Medulla oblongata (tissue), 1 donor: ENCODE measurements at regions not wholly inside any gene's neighbourhood (a gene's known extent, or its start where the extent isn't known, plus 50 kb on each side); places are given as distances from the start of the nearest gene placed in this dataset.
"Not testable (repeated sequence)": the region's sequence is repeated elsewhere in the genome, so short reads cannot be mapped to it uniquely, and the experiment has no call there.

ENCODE experiments used
- DNase-seq: peaks from one replicate; pipeline ENCODE4 v3.0.0-alpha.2; 2015; ENCODE audit errors: extremely low spot score

DNA sequence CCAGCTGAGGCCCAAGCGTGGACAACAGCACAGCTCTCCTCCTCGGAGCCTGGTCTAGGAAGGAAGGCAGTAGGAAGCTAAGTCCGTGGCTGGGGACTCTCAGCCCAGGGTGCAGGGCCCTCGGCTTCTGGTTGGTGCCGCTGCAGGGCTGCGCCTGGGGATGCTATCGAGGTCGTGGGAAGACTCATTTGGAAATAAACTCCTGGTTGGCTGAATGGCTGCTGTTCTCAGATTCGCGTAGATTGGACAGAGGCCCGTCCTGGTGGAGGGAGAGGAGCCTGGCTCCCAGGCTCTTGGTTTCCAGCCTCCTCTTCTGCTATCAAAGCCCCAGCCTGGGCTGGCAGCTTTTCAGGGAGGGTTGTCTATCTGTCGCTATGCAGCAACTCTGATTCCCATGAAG lies 152.6 kb upstream of the FZD8 start:
- DNase-seq: no peak

- DNase-seq: no peak
Measured at GRCh38 chr10:35792291-35792690, 150.2 kb upstream of the FZD8 start.

DNA sequence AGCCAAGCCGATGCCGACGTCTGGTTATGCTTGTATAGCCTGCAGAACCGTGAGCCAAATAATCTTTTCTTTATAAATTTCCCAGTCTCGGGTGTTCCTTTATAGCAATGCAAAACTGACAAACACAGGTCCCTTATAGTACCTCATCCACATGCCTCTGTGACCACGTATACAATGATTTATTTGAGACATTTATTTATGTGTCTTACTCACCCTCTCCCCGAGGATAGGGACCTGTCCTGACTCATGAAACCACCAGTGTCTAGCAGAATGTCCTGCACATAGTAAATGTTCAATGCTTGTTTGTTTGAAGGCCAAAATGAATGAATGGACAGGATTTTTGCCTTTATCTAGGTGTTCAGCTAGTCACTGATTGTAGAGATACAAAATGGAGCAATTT lies 147.9 kb upstream of the FZD8 start:
- DNase-seq: no peak

- peak; percentile 22 for DNase-seq
Measured at GRCh38 chr10:35784751-35785150, 142.7 kb upstream of the FZD8 start.

DNA sequence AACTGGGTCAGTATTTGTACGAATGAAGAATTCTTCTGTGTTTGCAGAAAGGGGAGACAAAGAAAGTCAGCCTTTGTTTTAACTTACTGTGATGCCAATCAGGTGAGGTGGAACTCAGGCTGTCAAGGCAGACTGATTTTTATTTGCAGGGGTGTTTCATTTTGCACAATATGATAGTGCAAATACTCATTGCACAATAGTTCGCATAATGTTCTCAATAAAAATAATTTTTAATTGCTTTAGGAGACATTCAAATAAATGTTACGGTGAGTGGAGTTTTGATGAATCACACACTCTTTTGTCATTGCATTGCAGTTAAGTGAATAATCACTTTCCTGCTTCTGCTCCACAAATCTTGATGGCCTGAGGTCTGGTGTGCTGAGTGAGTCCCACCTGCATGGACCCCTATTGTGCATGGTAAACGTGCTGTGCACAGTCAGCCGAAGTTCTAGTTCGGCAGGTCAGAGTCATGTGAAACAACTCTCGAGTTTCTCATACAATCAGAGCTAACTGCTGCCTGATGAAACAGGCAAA lies 141.3 kb upstream of the FZD8 start:
- DNase-seq: no peak

DNA sequence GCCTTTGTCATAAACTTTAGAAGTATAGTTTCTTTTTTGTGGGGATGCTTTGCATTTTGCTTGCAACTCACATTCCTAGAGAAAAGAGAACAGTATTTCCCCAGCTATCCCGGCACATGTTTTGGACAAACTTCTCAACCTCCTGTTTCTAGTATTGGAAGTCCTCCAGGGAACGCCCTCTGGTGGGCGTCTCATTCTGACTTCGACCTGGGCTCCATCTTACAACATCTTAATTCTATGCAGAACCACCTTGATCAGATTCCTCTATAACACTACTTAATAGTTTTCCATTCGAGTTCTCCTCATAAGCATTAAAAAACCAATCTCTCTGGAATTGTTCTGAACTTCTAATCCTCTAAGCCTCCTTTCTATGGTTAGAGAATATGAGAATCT lies 139.5 kb upstream of the FZD8 start:
- no peak for DNase-seq

- DNase-seq: no peak
Measured at GRCh38 chr10:35780970-35781642, 139.0 kb upstream of the FZD8 start.

GRCh38 chr10:35778306-35778705 lies 136.2 kb upstream of the FZD8 start:
- peak; percentile 29 for DNase-seq

DNA sequence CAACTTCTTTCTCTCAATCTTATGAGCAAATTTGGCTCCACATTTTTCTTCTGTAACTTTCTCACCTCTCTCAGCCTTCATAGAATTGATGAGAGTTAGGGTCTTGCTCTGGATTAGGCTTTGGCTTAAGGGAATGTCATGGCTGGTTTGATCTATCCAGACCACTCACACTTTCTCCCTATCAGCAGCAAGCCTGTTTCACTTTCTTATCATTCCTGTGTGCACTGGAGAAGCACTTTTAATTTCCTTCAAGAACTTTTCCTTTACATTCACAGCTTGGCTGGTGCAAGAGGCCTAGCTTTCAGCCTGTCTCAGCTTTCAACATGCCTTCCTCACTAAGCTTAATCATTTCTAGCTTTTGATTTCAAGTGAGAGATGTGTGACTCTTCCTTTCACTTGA lies 134.5 kb upstream of the FZD8 start:
- not testable (repeated sequence) for DNase-seq

GRCh38 chr10:35774109-35774508 lies 132.0 kb upstream of the FZD8 start:
- no peak for DNase-seq

GRCh38 chr10:35770817-35771355 lies 128.8 kb upstream of the FZD8 start:
- DNase-seq: no peak

GRCh38 chr10:35769795-35770194 lies 127.7 kb upstream of the FZD8 start:
- no peak for DNase-seq

DNA sequence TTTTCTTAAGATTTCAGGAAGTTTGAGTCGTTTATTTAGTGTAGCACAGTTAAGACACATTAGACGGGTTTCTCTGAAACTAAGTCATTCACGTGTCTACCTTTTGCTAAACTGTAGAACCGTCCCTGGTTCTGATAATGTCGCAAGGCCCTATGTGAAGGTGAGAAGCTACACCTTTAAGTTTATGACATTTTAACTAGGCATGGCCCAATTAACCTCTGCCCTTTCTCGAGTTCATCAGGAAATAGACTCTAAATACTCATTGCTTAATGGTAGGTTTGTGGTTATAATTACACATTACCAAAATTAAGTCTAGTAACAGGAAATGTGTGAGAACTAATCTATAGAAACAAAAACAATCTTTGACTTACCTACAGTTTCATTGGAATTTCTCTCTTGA lies 126.6 kb upstream of the FZD8 start:
- DNase-seq: no peak

- DNase-seq: no peak
Measured at GRCh38 chr10:35768011-35768410, 125.9 kb upstream of the FZD8 start.

DNA sequence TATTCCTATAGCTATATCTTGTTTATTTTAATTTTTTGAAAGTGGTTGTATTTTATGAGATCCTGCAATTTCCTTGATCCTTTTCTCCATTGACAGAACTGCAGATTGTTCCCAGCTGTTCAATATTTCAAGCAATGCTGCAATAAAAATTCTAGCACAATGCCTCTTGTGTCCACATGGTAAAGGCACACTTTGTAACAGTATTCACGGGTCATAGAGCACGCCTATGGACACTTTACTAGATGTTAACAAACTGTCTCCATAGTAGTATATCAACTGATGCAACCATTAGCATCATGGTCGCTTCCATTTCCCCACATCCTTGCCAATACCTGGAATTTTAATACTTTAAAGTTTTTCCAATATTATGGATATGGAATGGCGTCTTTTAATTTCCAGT lies 123.9 kb upstream of the FZD8 start:
- no peak for DNase-seq

GRCh38 chr10:35765066-35765527 lies 123.0 kb upstream of the FZD8 start:
- peak; percentile 28 for DNase-seq

DNA sequence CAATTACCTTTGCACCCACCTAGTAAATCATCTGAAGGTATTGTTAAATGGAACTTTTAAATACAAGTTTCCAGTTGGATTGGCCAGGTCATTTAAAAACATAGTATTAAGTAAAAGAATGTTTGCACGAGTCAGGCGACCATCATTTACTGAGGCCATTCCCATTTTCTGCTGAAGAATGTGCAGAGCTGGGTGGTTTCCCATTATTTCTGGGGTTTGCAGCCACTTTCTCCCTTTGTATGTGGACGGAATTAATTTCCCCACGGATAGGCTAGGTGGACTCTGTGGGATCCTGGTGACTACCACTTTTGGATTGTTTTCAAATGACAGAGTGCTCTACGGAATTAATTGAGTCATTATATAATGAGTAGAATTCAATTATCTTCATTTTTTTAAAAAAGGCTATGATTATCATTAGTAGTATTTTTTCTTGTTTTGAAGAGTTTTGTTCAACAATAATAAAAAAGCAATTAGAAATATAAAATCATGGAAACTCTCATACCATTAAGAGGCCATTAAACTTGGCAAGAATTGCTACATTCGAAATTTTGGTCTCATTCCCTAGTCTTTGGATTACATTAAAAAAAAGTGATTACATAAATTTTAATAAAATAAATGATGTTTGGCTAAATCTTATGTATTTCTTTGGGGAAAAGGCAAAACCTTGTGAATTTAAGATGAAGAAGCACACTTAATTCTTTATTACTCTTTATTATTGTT lies 120.4 kb upstream of the FZD8 start:
- no peak for DNase-seq

- no peak for DNase-seq
Measured at GRCh38 chr10:35758076-35758475, 116.0 kb upstream of the FZD8 start.

DNA sequence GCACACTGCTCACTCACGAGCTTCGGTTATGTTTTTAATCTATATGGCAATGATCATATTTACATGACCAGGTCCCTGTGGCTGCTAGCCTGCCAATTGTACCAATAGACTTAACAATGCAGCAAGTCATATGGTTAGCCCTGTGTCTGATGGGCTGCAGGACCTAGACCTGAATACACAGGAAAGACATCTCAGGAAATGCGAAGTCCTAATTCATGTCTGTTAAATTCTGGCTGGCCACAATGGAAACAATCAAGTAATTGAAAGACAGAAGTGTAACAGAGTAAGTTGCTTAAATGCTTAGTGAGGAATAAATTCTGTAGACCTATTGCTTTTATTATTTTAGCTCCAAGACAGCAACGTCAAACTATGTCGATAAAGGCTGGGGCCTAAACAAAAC lies 112.4 kb upstream of the FZD8 start:
- DNase-seq: no peak

DNA sequence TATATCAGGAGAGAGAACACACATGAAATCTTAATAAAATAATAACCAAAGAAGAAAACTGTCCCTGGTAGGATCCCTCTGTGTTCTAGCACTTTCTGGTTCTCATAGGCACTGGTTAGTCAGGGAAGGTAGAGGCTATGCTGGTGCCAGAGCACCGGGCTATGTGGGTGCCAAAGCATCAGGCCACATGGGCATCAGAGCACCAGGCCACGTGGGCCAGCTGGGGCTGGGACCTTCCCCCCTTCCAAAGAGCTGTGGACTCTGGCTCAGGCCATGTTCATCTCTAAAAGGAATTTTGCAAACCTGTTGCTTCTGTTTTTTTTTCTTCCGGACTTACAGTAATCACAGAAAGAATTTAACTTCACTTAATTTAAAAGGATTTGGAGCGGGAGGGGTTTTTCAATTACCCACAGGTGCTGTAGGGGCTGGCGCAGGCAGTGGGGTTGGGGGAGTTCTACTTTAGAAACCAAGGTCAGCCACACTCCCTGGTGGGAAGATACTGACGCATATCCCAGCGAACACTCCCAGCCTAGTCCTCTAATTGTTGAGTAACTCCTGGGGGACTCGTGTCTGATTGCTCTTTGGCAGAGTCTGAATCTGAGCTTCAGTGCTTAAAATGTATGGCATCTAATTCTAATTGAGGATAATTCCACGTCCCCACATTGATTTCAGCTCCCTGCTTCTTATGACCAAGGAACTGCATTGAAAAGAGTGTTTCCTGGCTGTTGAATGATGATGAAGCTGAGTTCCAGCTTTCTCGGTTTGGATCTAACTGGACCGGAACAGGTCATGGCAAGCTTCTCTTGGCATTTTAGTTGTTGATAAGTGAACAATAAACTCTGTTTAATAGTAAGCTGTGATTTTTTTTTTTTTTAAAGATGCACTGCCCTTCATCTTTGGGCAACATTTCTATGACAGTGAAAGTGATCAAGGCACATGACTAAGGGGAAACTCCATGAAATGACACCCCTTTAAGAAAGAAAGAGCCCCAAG lies 110.7 kb upstream of the FZD8 start:
- DNase-seq: no peak

DNA sequence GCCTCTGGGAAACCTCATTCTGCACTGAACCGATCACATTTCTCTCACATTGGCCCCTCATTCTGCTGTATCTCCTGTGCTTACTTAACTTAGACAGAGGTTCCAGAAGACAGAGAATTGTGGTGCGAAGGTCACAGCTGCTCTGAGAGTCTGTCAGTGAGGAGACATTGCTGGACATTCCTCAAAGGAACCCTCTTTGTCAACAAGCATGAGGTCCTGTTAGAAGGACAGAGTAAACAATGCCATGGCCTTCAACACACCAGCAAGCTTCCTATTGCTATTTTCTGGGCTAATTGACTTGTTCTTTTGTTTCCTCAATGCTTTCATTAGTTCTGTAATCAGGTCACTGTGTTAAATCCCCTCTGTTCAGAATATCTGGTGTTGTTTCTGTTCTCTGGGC lies 109.3 kb upstream of the FZD8 start:
- DNase-seq: no peak

DNA sequence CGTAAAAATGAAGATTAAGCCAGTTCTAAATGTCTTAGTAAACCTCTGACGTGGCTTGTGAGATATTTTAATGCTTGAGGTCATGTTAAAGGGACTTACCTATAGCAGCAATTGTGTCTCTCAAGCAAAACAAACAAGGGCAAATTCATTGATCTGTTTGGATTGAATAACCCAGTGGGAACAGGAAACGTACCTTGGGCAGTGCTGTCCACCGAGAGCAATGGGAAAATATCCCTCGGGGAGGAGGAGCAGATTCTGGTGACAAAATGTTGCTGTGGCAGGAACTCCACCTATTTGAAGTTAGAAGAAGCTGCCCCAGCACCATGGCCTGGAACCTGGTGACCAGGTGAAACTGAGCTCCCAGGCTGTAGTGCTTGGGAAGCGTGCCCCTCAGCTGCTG lies 107.1 kb upstream of the FZD8 start:
- DNase-seq: no peak
